ENCODE measurements at regions not wholly inside any gene's neighbourhood (a gene's known extent, or its start where the extent isn't known, plus 50 kb on each side); places are given as distances from the start of the nearest gene placed in this dataset.
"Not testable (repeated sequence)": the region's sequence is repeated elsewhere in the genome, so short reads cannot be mapped to it uniquely, and the experiment has no call there.

- DNase-seq, result no peak
Measured at GRCh38 chr1:198935306-198935921, 296.6 kb downstream of the PTPRC start.

- no peak for DNase-seq
Measured at GRCh38 chr1:198936371-198937083, 297.7 kb downstream of the PTPRC start.

DNA sequence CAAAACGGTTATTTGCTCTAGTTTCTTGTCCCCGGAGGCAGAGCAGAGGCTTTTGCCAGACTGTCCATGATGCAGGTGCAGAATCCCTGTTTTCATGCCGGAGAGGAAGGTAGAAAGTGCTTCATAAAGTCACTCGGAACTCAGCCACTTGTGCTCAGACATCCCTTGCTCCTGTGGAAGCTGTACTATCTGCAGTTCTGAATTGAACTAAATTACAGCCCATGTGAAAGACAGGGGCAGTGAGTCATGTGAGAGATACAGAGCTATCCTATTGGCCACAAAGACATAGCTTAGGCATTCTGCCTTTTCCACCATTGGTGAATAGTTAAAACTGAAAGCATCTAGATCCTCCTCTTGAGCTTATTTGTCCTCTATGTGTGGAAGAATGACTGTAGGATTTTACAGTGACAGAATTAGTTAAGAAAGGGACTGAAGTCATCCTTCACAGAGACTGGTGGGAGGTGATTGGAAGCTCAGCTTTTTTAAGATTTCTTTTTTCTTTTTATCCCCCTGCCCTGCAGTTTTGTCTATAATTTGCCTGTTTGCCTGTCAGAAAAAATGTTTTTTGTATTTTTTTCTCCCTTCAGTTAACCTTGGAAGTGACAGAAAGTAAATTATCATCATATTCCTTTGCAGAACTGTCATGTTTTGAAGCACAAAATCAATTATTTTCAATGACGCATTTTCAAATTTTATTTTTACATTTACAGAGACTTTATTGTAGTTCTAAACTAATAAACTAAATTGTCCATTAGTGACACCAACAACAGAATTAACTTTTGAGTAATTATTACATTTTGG is 298.6 kb downstream of the PTPRC start:
- no peak for DNase-seq

DNA sequence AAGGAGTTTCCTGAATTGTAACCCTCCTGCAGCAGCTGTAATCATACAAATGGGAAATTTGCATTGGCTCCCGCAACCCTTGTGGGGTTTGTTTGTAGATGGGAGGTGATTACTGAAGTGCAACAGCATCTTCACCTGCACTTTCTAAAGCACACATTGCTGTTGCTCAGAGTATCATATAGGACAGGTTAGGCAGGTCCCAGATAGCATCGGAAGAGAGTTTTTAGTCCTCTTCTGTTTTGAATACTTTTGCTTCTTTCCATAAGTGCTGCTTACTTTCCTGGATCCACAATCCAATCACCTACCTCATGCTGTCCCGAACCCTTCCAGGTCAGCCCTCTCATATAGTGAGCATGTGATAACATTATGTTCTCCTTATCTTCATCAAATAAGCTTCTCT is 300.4 kb downstream of the PTPRC start:
- DNase-seq, result no peak

DNA sequence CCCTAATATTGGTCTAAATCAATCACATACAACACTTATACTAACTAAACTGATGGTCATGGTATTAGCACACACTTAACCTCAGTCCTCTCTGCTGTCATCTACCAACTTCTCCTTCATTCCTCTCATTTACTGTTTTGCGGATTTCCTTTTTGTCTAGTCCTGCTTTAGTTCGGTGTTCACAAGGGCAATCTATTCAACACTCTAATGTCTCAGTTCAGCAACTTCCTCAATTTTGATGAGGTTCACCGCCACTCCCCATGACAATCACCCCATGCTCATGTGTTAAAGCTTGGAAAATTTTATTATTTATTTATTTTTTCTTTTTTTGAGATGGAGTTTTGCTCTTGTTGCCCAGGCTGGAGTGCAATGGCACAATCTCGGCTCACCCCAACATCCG is 301.1 kb downstream of the PTPRC start:
- no peak for DNase-seq

DNA sequence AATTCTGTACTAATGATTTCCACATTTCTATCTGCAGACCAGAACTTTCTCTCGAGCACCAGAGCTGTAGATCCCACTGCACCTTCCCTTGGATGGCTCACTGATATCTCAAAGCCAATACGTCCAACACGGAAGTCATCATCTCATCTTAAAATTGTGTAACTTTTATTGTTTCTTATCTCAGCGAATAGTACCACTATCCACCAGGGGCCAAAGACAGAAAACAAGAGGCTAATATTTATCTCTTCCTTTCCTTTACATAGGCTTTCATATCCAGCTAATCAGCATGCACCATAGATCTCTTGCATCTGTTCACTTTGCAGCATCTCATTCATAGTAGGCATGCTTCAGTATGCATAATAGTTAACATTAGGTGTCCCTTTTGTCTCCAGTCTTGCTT is 303.6 kb downstream of the PTPRC start:
- DNase-seq, result no peak

DNA sequence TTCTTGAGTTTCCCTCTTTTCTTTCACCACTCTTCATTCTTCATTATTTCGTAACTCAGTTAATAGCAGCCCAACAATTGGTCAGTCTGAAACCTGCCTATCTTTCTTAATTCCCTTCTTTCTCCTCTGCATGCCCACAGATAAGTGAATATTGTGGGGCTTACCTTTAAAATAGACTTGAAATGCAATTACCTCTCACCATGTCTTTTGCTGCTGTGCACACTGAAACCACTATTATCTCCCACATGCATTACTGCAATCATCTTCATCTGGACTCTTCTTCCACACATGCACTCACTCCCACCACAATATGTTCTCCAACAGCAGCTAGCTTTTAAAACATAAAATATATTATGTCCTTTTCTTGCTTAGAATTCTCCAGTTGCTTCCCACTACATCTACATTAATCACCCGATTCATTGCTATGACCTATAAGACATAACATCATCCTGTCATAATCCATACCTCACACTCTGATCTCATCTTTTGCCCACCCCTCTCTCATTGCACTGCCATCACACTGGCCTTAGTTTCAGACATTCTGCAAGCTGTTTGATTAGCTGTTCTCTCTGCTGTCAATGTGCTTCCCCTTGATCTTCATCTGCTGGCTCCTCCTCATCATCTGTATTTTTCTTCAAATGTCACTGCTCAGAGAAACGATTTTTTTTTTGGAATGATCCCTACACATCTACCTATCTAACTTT is 304.8 kb downstream of the PTPRC start:
- no peak for DNase-seq

DNA sequence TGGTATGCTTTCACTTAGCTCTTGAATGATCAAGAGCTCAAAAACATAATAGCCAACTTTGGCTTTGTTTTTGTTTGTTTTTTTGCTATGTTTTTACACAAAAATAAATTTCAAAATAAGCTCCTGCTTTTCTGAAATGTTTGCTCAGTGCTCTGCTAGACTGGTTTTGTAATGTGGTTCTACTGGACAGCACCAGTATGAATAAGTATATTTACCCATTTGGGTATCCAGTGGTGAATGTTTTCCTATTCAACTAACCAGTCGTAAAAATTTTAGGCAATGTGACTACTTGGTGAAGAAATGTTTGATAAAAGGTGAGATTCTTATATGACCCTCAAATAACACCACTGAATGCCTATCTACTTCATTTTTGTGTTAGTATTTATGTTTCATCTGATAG is 308.6 kb downstream of the PTPRC start:
- DNase-seq, result no peak

DNA sequence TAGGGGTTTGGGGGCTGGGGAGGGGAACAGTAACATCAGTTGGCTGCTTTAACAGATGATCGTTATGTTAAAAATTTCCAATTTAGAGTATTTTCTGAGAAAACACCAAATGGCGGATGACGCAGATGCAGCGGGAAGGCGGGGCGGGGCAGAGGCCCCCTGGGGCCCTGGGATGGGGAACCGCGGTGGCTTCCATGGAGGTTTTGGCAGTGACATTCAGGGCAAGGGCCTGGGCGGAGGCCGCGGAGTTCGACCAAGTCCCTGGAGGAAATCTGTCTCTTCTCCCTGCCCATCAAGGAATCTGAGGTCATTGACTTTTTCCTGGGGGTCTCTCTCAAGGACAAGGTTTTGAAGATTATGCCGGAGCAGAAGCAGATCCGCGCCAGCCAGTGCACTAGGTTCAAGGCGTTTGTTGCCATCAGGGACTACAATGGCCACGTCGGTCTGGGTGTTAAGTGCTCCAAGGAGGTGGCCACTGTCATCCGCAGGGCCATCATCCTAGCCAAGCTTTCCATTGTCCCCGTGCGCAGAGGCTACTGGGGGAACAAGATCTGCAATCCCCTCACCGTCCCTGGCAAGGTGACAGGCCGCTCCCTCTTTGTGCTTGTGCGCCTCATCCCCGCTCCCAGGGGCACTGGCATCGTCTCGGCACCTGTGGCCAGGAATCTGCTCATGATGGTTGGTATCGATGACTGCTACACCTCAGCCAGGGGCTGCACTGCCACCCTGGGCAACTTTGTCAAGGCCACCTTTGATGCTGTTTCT is 310.2 kb downstream of the PTPRC start:
- no peak for DNase-seq

- no peak for DNase-seq
Measured at GRCh38 chr1:198950036-198950435, 311.2 kb downstream of the PTPRC start.

- no peak for DNase-seq
Measured at GRCh38 chr1:198955085-198955484, 316.2 kb downstream of the PTPRC start.

- DNase-seq, result no peak
Measured at GRCh38 chr1:198957044-198957443, 318.2 kb downstream of the PTPRC start.

DNA sequence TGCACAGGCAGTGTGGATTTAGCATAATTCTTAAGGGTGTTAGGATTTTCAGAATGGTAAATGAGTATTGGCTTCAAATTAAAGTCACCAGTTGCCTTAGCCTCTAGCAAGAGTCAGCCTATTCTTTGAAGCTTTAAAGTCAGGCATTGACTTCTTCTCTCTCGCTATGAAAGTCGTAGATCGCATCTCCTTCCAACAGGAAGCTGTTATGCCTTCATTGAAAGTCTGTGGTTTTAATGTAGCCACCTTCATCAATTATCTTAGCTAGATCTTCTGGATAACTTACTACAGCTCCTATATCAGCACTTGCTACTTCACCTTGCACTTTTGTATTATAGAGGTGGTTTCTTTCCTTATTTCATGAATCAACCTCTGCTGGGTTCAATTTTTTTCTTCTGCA is 320.2 kb downstream of the PTPRC start:
- no peak for DNase-seq

- no peak for DNase-seq
Measured at GRCh38 chr1:198959676-198960075, 320.8 kb downstream of the PTPRC start.

GRCh38 chr1:198963796-198964195 is 325.0 kb downstream of the PTPRC start:
- not testable (repeated sequence) for DNase-seq

- DNase-seq, result no peak
Measured at GRCh38 chr1:198966519-198966918, 327.7 kb downstream of the PTPRC start.

GRCh38 chr1:198967566-198967965 is 328.7 kb downstream of the PTPRC start:
- DNase-seq, result no peak

DNA sequence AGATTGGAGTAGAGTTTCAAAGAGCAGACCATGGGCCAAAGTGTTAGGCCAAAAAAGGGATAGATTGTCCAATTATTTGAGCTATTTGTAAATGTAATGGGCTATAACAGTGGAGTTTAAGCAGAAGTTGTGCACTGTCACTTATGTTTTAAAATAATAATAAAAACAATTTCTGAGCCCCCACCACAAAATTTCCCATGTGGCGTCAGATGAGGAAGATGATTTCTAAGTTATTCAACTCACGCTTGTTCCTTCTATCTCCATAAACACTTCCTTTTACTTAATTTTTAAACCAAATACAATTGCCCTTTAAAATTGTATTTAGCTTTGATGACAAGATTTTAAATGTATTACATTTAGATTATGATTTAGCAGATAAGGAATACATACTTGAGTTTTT is 330.0 kb downstream of the PTPRC start:
- DNase-seq, result no peak

DNA sequence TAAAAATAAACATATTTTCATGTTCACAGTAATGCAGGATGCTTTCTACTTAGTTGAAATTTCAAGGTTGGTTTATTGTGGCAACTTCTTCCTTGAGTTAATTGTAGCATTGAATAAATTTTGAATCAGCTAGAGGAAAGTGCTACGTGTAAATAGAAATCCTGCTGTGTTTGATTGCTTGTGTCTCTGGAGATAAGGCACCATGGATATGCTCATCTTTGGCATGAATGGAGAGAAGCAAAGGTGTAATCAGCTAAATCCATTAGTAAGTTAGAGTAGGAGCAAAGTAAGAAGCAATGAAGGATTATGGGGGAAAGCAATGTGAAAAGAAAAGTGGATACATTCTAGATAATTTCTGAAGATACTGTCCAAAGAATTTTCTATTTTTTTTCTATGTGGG is 331.1 kb downstream of the PTPRC start:
- no peak for DNase-seq

DNA sequence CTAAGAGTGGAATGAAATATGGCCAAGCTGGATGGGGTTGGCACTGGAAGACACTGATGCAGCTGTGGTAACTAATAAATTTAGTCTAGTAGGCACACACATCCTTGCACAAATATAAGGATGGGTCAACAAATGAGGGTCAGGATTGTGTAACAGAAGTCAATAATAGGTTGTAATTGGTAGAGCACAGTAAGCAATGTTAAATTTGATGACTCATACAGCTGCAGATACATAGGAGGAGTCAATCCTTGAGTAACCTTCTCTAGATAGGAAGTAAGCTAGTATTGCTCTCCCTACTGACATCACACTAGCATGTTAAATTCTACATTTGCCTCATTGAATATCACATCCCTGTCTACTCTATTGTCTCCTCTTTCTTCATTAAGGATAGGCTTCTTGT is 332.1 kb downstream of the PTPRC start:
- no peak for DNase-seq

- DNase-seq, result no peak
Measured at GRCh38 chr1:198977909-198978308, 339.1 kb downstream of the PTPRC start.

GRCh38 chr1:198978523-198978922 is 339.7 kb downstream of the PTPRC start:
- DNase-seq, result no peak

DNA sequence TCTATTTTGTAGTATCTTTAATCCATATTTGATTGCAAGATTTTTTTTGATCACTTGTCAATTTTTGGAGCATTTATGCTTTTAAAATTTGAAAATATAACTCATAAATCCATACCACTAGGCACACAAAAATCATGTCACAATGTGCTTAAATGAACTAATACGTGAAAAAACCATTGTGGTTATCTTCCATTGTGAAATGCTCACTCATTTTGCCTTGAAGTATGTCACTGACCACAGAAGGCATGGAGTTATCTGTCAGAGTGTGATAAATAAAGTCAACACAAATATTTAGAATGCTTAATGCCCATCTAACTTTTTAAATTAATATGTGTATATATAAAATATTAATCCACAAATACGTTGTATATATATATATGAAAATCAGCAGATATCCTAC is 347.2 kb downstream of the PTPRC start:
- DNase-seq, result no peak

All from GOT3 (cell line).